DND-41 (cell line): ENCODE measurements at regions not wholly inside any gene's neighbourhood (a gene's known extent, or its start where the extent isn't known, plus 50 kb on each side); places are given as distances from the start of the nearest gene placed in this dataset.

Source experiments
- ATAC-seq: fragments of 200-7000 bp; cut with Tn5 transposase; 3 replicates; pipeline ENCODE4 v1.9.1; 2021; ENCODE audit warnings: low read depth; ENCODE audit not compliant: insufficient read depth
- DNase-seq: peaks from one replicate; pipeline ENCODE4 v3.0.0-alpha.2; 2020
- H2AFZ ChIP-seq: 2 replicates; pipeline ENCODE4 v1.6.0; 2012; ENCODE audit warnings: low read depth, low read length
- H3K27ac ChIP-seq: 2 replicates; pipeline ENCODE4 v1.5.1; 2012; ENCODE audit warnings: low read length, inconsistent platforms
- H3K27me3 ChIP-seq: fragments of 200-600 bp; sonication (generic); 2 replicates; pipeline ENCODE4 v1.6.0; 2012; ENCODE audit warnings: low read length, mild to moderate bottlenecking, inconsistent platforms; ENCODE audit not compliant: insufficient read depth, poor library complexity
- H3K36me3 ChIP-seq: 2 replicates; pipeline ENCODE4 v1.5.1; 2012; ENCODE audit warnings: low read length, inconsistent platforms; ENCODE audit not compliant: insufficient read depth
- H3K4me1 ChIP-seq: 2 replicates; pipeline ENCODE4 v1.5.1; 2012; ENCODE audit warnings: mild to moderate bottlenecking, low read length; ENCODE audit not compliant: insufficient read depth
- H3K4me2 ChIP-seq: 2 replicates; pipeline ENCODE4 v1.6.0; 2012; ENCODE audit warnings: mild to moderate bottlenecking, moderate library complexity, low read length, inconsistent platforms; ENCODE audit not compliant: insufficient read depth
- H3K4me3 ChIP-seq, 2 experiments: fragments of 200-600 bp in 1 of 2; shearing (Covaris generic) in 1 of 2; 2 replicates each; pipeline ENCODE4 v1.5.1; 2012 to 2016; ENCODE audit warnings: inconsistent platforms in 2 of 2, low read length in 2 of 2, mild to moderate bottlenecking in 2 of 2, low read depth in 1 of 2, moderate library complexity in 1 of 2
- H3K79me2 ChIP-seq: 2 replicates; pipeline ENCODE4 v1.6.0; 2012; ENCODE audit warnings: low read length, inconsistent platforms; ENCODE audit not compliant: insufficient read depth
- H3K9ac ChIP-seq: 2 replicates; pipeline ENCODE4 v1.6.0; 2012; ENCODE audit warnings: low read depth, mild to moderate bottlenecking, inconsistent platforms, low read length, moderate library complexity
- H3K9me3 ChIP-seq: 2 replicates; pipeline ENCODE4 v1.5.1; 2012; ENCODE audit warnings: low read length, moderate library complexity, mild to moderate bottlenecking, inconsistent platforms; ENCODE audit not compliant: insufficient read depth, severe bottlenecking
- H4K20me1 ChIP-seq: 2 replicates; pipeline ENCODE4 v1.6.0; 2012; ENCODE audit warnings: low read length; ENCODE audit not compliant: insufficient read depth
- CTCF ChIP-seq: IDR thresholded peaks from 2 replicates; pipeline ENCODE4 v1.5.1; 2012; ENCODE audit warnings: borderline replicate concordance, low read length, moderate library complexity, mild to moderate bottlenecking; ENCODE audit not compliant: poor library complexity, severe bottlenecking; ENCODE audit errors: extremely low read depth
- EZH2 ChIP-seq: IDR thresholded peaks from 3 replicates; pipeline ENCODE4 v1.6.1; 2012; ENCODE audit warnings: borderline replicate concordance, low read depth, mild to moderate bottlenecking, moderate library complexity, low read length, inconsistent platforms; ENCODE audit not compliant: severe bottlenecking

GRCh38 chr17:69853541-69854224 is 221.3 kb upstream of the KCNJ16 start:
- H3K4me1 ChIP-seq, result no peaks in the 10 kb centered on the region
- H3K9ac ChIP-seq, result no peak overlapping the region
- ATAC-seq (no peak), DNase-seq (no peak)
- H3K36me3 ChIP-seq, result no peaks in the 10 kb centered on the region
- H3K27me3 ChIP-seq, result no peaks in the 10 kb centered on the region
- H3K27ac ChIP-seq, result no peak overlapping the region
- TF ChIP-seq EZH2, result no peak
- TF ChIP-seq CTCF, result no peak
- peaks cover 6% of the 10 kb centered on the region for H3K9me3 ChIP-seq
- H4K20me1 ChIP-seq, result no peaks in the 10 kb centered on the region
- H2AFZ ChIP-seq, result no peak overlapping the region
- no peak overlapping the region for H3K4me3 ChIP-seq
- no peak overlapping the region for H3K4me2 ChIP-seq
- H3K79me2 ChIP-seq, result no peaks in the 10 kb centered on the region

- no peaks in the 10 kb centered on the region for H3K36me3 ChIP-seq
- no peaks in the 10 kb centered on the region for H3K27me3 ChIP-seq
- no peak for ATAC-seq
- H2AFZ ChIP-seq, result no peak overlapping the region
- H3K9me3 ChIP-seq, result peaks cover 7% of the 10 kb centered on the region
- H3K79me2 ChIP-seq, result no peaks in the 10 kb centered on the region
- no peak overlapping the region for H3K4me2 ChIP-seq
- no peak overlapping the region for H3K27ac ChIP-seq
- DNase-seq, result no peak
- H3K4me1 ChIP-seq, result no peaks in the 10 kb centered on the region
- H3K4me3 ChIP-seq, result no peak overlapping the region
- H4K20me1 ChIP-seq, result no peaks in the 10 kb centered on the region
- no peak overlapping the region for H3K9ac ChIP-seq
- TF ChIP-seq EZH2 (no peak), CTCF (no peak)
These were observed 220.7 kb upstream of the KCNJ16 start for GRCh38 chr17:69854225-69854780.

GRCh38 chr17:69856946-69857345 is 218.1 kb upstream of the KCNJ16 start:
- Histone ChIP-seq H3K79me2 (no peaks in the 10 kb centered on the region), H3K4me1 (no peaks in the 10 kb centered on the region), H3K4me3 (no peak overlapping the region), H3K27me3 (no peaks in the 10 kb centered on the region), H2AFZ (no peak overlapping the region), H4K20me1 (no peaks in the 10 kb centered on the region), H3K36me3 (no peaks in the 10 kb centered on the region), H3K27ac (no peak overlapping the region), H3K4me2 (no peak overlapping the region), H3K9ac (no peak overlapping the region), H3K9me3 (peaks cover 7% of the 10 kb centered on the region)
- no peak for ATAC-seq
- TF ChIP-seq EZH2, result no peak
- no peak for TF ChIP-seq CTCF
- DNase-seq, result no peak
